ENCODE measurements at regions not wholly inside any gene's neighbourhood (a gene's known extent, or its start where the extent isn't known, plus 50 kb on each side); places are given as distances from the start of the nearest gene placed in this dataset.

DNA sequence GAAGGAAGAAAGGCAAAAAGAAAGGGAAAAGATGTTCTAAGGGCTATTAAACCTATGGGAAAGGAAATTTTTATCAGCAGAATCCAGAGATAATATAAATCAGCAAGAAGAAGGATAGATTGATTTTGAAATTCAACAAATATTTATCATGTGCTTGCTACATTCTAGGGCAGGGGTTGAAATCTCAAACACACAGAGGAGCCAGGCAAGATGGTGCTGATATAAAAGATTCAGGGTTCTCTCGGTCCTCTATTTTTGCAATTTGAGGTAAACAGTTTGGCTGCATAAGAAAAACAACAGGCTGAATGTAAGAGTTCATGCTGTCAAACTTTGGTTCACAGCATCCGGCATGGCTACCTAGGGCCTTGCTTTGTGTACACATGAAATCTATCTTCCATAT is 109.6 kb upstream of the BMP2 start:
- DNase-seq, result no peak

DNA sequence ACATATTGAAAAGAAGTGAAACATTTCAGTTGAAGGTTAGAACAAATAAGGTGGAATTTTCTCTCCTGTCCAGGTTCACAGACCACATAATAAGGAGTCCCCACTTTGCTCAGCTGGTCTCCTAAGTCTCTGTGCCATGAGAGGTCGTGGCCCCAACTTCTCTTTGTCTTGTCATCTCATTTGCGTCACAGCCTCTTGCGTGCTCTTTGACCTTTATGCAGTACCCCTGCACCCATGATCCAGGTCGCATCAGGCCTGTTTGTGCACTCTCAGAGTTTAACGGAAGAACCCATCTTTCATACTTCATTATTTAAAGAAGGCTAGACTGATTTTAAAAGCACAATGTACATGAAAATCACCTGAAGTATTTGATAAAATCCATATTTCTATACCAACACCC is 110.4 kb upstream of the BMP2 start:
- no peak for DNase-seq

DNA sequence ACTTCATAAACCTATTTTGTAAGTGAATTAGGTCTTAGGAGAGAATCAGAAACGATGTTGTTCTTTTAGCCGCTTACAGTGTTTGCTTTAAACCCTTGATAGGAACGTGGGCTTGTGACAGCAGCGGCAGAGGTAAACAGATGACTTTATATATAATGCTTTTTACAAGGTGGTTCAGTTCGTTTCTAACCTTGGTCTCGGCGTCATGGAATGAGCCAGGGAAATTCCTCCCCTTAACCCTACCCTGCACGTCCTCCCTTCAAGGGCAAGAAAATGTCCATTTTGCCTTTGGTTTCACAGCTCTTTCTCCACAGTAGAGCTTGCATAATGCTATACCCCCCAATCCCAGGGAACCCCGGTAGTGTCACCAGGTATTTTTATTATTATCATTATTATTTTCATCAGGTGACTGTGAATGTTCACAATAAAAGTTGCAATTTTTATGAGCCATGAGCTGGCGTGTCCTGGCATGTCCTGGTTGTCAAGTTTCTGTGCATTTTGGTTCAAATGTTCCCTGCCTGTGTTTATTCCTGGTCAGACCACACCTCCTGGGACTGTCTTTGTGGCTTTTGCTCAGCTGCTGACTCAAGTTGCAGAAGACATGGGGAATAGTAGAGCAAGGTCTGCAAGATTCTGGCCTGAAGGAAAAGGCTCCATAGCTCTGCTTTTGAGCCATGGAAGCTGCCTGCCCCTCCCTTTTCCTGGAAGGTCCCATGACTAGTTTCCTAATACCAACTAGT is 112.8 kb upstream of the BMP2 start:
- peak; percentile 28 for DNase-seq

DNA sequence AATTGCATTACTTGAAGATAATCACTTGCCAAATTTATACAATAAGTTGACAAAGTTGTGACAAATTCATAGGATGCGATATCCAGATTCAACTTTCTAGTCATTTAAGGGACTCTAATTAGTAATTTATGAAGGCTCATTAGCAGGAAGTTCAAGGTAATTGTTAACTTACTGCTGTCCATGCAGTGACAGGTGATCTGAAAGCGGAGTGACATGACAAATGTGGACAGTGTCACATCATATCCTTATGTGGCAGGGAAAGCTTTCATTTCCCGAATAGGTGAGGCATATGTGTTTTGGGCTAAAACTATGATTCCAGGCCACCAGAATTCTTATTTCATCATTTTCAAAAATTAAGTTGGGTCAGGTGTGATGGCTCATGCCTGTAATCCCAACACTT is 115.9 kb upstream of the BMP2 start:
- no peak for DNase-seq

DNA sequence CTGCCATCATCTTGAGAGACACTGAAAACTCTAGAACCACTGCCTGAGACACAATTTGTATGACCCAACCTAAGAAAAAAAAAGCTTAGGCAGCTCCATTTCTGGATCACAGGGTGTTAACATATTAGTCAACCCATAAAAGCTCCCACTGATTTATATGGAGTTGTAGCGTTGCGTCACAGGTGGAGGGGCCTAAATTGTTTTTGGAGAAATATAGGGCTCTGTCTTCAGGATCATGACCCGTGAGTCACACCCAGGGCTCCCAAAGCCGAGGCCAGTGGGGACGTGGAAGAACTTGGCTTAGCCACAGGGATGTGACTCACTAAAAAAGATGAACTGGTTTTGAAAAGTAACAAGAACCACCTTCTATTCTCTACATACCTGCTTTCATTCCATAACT is 116.5 kb upstream of the BMP2 start:
- peak; percentile 97 for DNase-seq

DNA sequence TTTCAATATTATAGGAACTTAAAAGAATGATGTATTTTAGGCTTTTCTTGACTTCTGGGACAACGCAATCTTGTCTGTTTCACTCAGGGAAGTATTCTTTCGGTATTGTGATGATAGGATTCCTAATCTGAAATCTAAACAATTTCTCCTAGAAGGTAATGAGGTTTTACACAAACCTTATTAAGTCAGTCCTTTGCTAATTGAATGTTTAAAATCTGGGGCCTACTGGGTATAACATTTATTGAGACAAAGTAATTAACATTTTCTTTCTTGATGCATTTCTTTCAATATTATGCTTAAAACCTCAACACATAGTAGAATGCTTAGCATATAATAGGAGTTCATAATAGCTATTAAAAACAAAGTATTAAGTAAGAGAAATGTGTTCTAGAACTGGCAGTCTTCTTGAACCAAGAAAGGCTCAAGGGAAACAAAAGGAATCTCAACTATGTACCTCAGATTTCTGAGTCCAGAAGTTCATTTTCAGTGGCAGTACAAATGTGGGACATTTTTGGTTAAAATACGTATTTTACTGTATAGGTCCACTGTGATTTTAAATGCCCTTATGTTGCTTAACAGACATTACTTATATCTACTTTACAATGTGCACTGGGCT is 121.4 kb upstream of the BMP2 start:
- DNase-seq, result no peak

DNA sequence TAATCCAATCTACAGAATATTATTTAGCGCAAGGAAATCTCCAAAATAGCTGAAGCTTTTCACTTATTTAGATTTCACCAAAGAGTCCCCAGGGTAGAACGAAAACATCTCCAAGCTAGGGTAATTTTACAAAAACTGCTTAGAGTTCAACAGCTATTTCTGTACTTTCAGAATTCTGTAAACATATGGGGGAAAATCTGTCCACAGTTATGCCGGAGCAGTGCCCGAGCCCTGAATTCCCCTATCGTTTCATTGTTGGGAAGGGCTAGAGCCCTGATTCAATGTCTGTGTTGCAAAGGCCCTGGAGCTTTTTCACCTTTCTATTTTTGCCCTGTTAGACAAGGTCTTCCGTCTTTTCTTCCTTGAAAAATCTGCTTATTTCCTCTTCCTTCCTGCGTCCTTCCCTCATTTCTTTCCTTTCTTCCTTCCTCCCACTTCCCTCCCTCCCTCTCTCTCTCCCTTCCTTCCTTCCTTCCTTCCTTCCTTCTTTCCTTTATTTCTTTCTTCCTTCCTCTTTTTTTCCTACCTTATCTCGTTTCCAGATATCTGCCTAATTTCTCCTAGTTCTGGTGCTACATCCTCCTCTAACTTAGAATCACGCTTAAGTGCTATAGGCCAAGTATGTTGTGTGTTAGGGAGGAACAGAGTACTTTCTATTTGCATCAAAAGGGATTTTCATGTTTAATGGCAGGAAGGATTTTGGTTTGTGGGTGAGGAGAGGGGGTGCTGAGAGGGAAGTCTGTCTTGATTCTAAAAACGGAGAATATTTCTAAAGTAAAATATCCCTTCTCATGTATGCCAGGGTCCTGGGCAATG is 122.5 kb upstream of the BMP2 start:
- DNase-seq, result no peak

DNA sequence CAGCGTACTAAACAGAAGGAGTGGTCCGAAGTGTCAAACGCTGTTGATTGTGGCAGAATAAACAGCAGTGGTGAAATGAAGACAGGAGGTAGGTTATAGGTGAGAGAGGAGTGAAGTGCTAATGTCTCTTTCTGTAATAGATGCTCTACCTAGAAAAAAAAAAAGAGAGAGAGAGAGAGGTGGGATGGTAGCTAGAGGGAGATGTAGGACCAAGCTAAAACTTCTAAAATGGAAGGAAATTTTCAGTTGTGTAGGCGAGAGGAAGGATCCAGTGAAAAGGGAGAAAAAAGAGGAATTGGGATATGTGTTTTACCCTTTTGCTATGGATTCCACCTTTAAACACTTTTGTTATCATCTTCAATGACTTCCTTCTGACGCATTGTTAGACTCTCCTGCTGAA is 126.5 kb upstream of the BMP2 start:
- DNase-seq, result no peak

DNA sequence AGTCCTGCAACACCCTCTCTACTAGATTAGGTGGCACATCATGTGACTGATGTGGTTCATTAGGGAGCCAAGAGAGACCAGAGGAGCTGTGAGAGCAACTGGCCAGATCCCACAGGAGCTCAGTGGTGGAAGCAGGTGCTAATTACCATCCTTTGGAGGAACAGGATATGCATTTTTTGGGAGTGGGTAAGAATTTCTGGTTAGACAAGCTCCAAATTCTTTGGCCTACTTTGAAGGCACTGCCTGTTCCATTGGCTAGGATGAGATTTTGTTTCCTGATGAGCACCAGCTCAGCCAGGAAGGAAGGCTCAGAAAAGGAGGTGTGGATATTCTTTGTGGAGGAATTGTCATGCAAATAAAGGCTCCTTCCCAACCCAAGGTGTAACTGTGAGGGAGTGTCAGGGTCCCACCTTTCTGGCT is 130.3 kb upstream of the BMP2 start:
- no peak for DNase-seq

DNA sequence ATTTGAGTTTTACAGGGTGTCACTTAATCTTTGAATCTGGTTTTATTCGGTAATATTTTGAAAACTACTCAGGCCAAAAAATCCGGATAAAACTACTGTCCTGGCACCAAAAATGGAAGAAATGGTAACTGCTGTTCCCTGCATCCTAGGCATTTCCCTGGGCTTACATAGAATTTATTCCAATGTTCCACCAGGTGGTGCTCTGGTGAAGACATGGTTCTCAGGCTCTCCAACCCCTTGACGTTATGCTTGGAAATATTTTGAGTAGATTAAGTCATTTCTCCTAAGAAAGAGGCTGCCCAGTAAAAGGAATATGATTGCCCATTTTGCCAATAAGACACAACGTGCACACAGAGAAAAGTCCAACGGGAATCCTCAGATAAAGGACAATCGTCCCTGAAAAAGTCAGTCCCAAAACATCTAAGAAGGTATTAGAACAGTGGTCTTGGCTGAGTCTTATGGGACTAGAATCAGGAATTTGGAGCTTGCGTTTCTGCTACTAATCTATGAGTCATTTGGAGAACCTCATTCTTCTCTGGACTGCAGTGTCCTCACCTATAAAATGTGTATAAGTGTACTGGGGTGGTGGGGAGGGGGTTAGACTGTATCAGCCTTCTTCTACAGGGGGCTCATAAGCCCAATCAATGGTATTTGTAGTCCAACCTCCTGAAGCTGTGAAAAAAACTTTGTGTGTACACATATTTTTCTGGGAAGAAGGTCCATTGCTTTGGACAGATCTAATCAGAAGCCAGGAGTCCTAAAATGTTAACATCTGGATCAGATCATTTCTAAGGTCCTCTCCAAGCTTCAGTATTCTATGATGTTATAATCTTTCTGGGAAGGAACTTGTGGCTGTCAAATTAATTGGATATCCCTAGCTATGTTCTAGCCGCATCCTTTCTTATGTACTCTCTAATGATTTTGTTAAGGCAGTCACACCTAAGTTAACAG is 131.0 kb upstream of the BMP2 start:
- DNase-seq, result peak; percentile 68

DNA sequence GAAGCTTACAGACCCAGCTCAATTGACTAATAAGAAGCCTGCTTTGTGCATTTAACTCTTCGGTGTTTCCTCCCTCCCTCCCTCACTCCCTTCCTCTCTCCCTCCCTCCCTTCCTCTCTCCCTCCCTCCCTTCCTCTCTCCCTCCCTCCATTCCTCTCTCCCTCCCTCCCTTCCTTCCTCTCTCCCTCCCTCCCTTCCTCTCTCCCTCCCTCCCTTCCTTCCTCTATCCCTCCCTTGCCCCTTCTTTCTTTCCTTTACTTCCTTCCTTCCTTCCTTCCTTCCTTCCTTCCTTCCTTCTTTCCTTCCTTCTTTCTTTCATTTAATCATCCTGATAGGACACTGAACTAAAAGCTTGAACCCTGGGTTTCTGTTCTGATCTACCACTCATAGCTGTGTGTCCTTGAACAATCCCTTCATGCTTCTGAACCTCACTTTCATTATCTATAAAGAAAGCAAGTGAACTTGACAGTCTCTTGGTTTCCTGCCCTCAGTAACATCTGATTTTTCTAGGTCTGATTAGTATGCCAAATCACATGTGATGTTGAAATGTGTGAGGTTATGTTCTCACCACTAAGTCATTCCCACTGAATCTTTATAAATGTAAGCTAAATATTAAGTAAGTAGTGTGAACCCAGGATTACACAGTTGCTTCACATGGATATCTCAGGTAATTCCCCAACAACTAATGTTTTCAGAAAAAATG is 132.3 kb upstream of the BMP2 start:
- DNase-seq, result no peak

DNA sequence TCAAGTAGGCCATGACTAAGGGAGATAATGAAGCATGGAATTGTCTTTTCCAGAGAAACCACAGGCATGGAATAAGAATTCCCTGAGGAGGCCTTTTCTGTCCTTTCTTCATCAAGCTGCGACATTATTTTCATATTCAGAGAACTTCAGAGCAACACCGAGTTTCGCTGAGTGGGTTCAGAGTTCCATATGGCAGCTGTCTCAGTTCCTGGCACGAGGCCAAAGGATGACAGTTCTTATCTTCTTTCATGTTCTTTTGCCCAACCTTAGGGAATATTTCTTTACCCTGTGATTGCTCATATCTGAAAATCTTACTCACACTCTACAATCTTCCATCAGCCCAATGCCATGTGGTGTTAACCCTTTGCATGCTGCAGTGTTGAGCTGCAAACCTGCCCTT is 135.3 kb upstream of the BMP2 start:
- DNase-seq, result no peak

DNA sequence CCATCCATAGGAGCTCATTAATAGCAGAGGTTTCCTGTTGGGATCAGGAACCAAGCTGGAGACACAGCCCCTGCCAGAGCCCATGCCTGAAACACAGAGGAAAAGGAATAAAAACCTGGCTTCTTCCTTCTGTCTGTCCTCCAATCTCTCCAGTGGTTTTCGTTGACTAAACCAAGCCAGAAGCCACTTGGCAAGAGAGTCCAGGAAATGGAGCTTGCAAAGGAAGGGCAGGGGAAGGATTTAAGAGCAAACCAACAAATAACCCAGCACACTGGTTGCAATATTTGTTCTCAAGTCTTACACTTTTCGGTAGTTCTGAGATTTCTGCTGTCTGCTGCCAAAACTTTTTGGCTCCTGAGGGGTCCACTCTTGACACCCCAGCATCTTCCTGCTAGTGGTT is 137.0 kb upstream of the BMP2 start:
- DNase-seq, result no peak

DNA sequence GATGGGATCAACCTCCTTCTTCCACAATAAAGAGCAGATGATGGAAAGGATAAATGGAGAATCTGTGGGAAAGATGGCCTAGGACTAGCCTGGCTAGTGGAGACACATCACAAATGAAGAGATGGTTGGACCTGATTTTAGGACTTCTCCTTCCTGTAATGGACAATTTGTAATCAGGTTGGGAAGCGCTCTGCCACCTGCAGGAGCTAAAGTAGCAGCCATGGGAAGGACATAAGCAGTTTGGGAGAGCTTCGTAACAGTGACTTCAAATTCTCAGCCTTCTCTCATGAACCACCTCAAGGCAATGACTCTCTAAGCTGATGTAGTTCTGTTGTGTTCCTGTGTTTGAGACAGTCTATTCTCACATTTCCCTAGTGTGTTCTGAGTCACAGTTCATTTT is 137.9 kb upstream of the BMP2 start:
- peak; percentile 3 for DNase-seq

DNA sequence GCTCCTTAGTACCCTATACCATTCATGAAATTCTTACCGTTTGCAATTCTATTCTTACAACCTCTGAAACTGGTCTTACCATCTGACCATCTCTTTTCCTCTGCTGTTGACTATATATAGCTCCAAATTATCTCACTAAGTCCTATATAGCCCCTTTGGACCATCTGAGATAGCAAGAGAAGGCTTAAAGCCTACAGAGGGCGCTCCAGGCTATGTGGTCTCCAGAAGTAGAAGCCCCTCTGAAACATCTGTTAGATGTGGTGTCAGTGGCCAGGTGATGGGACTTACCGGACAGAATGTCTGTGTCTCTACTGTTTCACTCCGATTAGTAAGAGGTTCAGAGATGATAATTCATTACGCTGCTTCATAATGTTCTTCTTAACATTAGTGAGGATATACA is 140.7 kb upstream of the BMP2 start:
- DNase-seq, result no peak

DNA sequence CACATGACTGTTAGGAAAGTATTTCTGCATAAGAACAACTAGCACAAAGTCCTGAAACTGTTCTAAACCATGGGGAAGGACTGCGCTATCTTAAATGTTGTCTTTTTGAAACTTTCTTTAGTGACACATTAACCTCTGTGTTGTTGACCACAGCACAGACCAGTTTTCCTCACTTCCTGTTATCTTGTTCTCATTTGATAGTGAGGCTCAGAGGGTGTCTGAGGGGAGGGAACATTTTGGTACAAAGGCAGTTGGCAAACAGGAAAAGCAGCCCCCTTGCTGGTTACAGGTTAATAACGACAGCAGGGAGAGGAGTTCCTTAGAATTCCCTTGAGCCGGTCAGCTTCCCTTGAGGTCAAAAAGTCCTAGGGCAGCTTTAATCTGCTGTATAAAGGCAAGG is 143.5 kb upstream of the BMP2 start:
- no peak for DNase-seq

DNA sequence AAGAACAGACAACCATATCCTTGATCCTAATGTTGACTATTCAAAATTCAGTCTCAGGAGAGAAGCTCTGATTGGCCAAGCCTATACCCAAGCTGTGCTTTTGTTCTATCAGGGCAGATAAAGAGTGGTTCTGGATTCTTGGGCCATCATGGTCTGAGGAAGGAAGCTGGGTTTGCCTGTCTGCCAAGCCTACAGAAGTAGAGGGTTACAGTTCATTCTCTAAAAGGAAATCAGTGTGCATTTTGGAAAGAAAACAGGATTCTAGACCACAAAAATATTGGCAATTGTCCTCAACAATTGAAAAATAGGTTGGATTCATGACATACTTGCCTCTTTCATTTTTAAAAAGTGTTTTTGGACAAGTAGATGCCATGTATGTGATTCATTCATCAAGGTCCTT is 145.4 kb upstream of the BMP2 start:
- DNase-seq, result no peak

DNA sequence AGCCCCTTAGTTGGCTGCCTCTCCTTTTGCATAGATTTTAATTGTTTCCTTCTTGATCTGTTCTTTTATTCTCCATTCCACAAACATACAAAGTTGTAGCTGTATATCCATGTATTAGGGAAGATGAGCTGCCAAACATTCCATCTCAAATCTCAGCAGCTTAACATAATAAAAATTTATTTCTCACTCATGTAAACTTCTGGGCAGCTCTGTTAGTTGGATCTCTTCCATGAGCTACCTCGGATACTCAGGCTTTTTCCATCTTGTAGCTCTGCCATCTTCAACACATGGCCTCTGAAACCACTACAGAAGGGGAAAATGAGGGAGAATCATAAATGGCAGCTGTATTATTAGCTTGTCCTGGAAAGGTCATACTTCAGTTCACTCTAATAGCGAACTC is 149.4 kb upstream of the BMP2 start:
- no peak for DNase-seq

DNA sequence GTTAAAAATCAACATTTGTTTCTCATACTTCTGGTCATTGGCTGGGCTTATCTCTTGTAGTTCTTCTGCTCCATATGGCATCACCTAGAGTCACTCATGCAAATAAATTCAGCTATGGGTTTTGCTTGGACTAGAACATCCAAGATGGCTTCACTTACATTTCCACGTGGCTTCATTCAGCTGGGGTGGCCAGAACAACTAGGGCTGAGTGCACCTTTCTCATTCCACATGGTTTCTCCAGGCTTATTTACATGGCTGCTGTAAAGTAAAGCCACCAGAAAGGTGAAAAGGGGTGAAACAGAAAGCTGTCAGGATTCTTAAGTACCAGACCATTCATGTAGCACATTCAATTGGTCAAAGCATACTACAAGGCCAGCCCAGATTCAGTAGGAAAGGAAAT is 151.1 kb upstream of the BMP2 start:
- no peak for DNase-seq

DNA sequence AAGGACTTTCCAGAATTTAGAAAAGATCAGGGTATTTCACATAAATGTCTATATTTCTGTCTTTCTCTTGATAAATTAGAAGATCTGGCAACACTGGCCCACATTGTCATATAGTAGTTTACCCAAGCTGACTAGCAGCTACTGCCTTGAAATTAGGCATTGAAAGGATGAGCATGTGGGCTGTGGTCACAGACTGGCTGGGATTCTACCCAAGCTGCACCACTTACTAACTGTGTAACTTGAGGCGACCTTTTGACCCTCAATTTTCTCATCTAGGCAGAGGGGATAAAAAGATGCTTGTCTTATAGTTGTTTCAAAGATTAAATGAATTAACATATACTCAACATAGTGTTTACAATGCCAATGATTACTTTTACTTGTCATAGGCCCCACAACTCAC is 152.7 kb upstream of the BMP2 start:
- no peak for DNase-seq

DNA sequence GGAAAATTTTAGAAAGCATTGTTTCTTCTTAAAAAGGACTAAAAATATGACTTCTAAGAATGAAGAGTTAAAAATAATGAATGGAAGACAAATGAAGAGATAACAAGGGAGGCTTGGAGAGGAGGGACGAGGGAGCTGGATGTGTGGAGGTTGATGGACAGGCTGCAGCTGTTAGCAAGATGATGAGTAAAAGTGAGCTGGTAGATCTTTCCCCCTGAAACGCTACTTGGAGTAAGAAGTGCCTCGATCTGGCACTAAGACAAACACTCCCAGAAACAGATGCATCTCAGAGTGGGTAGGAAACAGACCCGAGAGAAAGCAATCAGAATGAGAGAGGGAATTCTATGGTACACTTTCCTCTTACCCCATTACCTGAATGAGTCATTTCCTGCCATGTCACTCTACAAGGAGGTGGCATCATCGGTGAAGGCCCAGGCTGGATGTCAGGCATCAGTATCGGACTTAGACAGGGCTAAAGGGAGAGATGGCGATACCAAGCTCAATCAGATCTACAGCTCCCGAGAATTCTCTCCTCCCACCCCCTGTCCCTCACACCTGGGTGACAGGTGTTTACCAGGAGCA is 154.1 kb upstream of the BMP2 start:
- DNase-seq, result no peak

DNA sequence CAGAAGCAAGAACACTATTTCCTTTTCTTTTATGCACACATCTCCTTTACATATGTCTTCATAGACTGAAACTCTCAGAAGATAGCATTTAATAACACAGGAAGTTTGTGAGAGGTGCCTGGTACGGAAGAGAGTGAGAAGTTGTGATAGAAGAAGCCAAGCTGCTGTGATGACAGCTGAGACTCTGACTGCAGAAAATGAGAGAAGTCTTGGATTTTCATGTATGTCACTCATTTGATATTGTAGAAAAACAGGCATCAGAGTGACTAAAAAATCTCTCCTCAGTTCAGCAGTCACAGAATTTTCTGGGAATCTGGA is 154.9 kb upstream of the BMP2 start:
- DNase-seq, result no peak

Measured in HCEC 1CT (cell line).